NCI-H2227 (cell line): ENCODE measurements at regions not wholly inside any gene's neighbourhood (a gene's known extent, or its start where the extent isn't known, plus 50 kb on each side); places are given as distances from the start of the nearest gene placed in this dataset.
"Not testable (repeated sequence)": the region's sequence is repeated elsewhere in the genome, so short reads cannot be mapped to it uniquely, and the experiment has no call there.

Experiments used
- DNase-seq: peaks from one replicate; lab custom pipeline; 2025; ENCODE audit not compliant: unreplicated experiment; lab: John Stamatoyannopoulos, UW

DNA sequence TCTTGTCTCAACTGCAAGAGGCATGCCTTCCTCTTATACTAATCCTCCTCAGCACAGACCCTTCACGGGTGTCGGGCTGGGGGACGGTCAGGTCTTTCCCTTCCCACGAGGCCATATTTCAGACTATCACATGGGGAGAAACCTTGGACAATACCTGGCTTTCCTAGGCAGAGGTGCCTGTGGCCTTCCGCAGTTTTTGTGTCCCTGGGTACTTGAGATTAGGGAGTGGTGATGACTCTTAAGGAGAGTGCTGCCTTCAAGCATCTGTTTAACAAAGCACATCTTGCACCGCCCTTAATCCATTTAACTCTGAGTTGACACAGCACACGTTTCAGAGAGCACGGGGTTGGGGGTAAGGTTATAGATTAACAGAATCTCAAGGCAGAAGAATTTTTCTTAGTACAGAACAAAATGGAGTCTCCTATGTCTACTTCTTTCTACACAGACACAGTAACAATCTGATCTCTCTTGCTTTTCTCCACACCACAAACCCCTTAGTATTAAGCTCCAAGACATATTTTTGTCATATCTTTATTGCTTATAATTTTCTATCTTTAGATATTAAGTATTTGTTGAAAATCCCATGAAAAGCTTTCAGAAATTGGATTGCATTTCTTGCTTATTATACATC is 72.8 kb upstream of the LPCAT1 start:
- not testable (repeated sequence) for DNase-seq

DNA sequence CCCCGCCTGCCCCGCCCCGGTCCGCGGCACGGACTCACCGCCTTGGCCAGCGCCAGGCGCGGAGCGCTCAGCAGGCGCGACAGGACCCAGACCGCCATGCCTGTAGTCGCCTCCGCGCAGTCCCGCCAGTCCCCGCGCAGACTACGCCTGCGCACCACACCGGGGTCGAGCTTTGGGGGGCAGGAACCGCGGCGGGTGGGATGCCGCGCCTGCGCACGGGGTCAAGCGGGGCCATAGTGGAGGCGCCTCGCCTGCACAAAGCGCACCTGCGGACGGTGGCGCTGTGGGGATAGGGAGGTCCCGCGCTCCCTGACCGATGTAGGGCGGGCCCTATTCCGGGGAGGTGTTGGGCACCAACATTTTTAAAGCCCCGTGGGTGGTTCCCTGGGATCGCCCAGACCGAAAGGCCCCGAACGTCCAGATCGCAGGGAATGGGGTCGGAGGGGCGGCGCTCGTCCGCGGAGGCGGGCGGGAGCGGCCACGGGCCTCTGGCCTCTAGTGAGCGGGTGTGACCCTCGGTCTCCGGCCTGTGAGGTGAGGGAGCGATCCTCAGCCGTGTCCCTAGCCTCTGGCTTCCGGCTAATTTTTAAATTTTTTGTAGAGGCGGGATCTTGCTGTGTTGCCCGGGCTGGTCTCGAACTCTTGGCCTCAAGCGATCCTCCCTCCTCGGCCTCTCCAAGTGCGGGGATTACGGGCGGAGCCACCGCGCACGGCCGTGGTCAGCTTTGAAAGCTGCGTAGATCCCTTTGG is 70.8 kb upstream of the LPCAT1 start:
- peak; percentile 97 for DNase-seq

DNA sequence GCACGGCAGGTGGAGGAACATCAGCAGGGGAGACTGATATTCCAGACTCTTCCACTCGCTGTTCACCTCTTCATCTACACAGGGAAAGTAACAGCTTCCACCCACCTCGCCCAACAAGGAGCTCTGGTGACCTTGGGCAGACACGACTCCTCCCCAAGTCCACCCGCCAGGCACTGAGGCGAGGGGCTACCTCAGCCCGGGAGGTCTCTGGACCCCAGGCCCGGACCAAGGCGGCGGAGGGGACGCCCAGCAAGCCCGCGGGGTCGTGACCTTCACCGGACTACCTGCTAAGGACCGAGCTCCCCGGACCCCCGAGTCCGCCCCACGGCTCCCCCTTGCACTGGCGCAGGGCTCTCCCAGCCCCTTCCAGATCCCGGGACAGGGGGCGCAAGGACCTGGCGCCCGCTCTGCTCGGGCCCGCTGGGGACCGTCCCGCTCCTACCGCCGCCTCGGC is 70.2 kb upstream of the LPCAT1 start:
- DNase-seq = no peak

DNA sequence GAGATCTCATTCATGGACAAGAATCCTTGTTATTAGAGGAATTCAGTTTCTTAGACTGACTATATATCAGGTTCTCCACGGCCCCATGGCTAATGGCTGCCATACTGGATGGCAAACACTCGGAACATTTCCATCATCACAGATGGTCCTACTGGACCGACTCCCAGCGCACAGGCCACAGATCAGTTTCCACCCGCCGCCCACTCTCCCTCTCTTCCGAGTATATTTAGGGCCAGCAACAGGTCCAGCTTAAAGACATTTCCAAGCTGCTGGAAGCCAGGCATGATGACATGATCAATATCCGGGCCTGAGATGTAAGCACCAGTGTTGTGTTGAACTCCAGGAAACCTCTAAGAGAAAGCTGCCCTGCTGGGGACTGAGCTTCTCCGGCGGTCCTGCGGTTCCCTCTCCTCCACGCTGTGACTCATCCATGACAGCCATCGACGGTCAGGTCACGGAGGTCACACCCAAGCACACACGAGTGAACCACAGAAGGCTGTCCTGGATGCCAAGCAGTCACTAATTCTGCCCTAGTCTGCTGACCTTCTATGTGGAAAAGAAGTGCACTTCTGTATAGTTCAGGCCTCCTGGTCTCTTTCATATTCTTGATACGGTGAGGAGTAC is 64.4 kb upstream of the LPCAT1 start:
- not testable (repeated sequence) for DNase-seq

DNA sequence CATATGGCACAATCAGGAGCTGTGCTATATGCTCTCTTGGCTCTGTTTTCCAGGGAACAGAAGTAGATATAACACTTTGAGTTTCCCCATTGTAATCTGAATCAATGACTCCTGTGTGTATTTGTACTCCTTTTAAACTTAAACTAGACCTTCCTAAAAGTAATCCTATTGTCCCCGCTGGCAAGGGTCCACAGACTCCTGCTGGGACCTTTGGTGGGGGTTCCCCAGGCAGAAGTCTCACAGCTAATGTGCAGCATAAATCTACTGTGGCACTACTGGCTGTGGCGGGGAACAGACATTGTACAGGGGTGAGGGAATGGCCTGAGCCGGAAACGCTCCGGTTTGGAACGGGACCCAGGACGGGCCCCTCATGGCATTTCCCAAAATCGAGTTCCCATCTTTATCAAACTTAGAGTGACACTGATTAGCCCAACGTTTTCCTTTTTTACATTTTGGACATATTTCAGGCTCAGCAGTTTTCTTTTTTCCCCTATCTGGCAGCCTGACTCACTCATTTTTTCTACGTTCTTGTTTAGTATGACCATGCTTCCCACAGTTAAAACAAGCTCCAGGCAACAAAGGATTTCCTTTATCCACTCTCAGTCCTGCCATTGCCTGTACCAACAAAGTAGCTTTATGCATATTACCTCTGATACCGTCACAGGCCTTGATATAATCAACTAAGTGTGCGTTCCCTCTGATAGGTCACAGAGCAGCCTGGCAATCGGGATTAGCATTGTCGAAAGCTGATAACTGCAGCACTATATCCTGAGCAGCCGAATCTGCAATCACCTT is 59.5 kb upstream of the LPCAT1 start:
- not testable (repeated sequence) for DNase-seq

DNA sequence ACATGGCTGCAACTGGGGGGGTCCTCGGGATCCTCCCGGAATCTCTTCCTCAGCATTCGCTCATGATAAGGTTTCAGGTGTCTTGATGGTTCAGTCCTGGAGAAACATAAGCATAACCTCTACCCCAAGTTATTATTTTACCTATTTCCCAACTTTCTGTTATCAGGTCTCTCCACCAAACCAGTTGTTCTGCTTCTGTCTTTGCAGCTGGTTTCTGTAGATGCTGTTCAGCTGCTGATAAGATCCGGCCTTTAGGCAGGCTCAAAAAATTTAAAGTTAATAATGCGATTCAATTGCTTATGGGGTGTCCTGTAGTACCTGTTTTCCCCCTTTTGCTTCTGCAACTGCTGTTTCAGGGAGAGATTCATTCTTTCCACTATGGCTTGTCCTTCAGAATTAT is 55.6 kb upstream of the LPCAT1 start:
- DNase-seq = not testable (repeated sequence)

DNA sequence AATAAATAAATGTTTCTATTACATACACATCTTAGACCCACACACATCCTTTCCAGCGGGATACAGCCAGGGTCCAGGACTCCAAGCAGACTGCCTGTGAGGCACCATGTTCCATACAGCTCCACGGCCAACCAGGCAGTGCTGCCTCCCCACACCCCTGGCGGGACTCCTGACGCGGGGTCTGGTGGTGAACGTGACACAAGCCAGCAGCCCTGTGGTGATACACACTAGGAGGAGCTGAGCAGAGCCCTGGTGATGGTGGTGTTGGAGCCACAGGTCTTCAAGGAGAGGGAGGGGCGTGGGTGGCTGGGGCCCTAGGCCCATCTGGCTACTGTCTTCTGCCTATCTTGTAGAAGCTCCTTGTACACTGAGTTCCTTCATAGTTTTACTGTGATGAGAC is 53.1 kb upstream of the LPCAT1 start:
- DNase-seq = not testable (repeated sequence)

DNA sequence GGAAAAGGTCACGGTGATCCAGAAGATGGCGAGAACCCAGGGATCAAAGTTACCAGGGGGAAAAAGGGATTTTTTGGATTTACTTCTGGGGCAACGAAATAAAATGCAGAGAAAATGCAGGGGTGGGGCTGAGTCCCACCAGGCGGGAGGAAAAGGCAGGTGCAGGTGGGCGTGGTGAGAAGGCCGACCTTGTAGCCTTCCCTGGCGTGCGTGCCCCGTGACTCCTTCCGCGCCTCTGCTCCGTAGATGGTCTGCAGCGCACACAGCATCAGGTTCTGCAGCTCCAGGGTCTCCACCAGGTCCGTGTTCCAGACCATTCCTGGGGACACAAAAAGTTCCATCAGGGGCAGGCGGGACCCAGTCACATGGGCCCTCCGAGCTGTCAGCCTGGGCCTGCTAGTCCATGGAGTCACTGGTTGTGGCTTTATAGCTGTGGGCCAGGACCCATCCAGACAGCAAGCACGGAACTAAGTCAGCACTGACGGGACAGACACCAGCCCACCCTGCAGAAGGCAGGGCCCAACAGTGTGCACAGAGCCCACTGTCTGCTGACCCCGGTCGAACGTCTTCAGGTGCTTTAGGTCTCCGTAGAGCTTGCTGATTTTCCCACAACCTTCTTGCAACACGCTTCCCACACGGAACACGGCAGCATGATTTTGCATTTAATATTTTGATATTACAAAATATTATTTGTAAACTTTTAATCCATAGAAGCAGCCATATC is 52.4 kb upstream of the LPCAT1 start:
- DNase-seq = not testable (repeated sequence)

DNA sequence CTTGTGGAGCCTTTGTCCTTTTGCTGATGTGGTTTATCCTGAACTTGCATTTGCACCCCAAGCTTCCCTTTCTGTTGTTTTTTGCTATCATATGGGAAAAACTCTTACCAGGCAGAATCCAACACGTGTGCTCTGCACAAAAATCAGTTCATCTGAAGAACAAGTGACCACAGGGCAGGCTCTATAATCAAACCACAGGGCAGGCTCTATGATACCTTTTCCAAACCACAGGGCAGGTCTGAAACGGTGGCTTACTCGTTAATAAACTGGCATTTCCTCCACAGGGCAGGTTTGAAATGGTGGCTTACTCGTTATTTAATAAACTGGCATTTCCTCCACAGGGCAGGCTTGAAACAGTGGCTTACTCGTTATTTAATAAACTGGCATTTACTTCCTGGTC is 51.7 kb upstream of the LPCAT1 start:
- not testable (repeated sequence) for DNase-seq

DNA sequence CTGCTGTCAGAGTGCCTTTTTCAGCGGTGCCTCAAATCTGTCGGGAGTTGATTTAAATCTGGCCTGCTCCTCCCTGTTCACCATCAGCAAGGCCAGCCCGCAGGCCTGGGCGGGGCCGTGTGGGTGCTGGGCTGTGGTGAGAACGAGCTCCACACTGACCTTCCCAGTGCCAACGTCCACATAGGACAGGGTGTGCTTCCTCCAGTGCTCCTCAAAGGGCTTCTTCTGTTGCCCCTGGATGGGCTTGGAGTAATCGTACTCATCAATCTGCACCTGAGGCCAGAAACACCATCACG is 50.2 kb upstream of the LPCAT1 start:
- not testable (repeated sequence) for DNase-seq

DNA sequence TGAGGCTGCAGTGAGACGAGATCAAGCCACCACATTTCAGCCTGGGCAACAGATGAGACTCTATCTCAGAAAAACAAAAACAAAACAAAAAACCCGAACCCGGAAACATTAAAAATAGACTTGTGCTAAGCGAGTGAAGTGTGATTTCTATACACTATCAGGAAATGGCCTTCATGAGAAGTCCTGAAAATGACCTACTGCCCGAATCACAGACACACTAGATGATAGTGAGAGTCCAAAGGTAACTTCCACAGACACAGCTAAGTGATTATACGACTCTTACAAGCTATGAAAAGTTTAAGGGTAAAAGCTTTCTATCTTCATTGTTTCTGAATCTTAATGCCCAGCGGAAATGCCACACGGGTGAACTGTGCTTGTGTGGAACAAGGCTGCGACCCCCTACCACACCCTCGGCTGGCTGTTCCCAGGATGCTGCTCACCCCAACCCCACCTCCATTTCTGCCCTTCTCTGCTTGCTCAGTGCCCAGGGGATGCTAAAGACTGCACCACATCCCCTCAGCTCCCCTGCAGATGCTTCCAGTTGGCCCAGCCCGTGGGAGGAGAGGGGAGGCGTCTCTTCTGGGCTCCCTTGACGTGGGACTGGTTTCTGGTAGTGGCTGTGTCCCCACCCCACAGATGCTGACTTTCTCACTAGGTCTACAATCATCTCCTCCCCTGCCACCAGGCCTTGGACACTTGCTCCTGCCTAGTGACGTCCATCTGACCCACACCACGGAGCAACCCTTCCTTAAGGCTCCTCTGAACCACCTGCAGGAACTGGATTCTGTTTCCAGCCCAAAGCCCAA is 49.7 kb upstream of the LPCAT1 start:
- DNase-seq = not testable (repeated sequence)
